ENCODE measurements at regions not wholly inside any gene's neighbourhood (a gene's known extent, or its start where the extent isn't known, plus 50 kb on each side); places are given as distances from the start of the nearest gene placed in this dataset.

DNA sequence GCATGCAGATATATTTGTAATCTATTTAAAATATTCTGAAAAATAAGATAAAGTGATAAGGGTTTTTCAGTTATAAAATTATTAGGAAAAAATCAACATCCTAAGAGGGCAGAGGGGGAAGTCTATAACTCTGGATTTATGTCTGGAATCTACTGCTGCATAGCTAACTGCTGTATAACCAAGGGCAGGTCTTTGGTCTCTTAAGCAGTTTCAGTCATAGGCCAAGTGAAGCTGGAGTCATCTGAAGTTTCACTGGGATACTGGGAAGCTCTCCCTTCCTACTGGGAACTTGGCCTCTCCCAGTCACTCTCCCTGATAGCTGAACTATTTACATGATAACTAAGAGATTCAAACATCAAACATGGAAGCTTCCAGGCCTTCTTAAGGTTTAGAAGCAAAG, 1409.9 kb upstream of the PCDH7 start:
- TF ChIP-seq, protein P1, sequence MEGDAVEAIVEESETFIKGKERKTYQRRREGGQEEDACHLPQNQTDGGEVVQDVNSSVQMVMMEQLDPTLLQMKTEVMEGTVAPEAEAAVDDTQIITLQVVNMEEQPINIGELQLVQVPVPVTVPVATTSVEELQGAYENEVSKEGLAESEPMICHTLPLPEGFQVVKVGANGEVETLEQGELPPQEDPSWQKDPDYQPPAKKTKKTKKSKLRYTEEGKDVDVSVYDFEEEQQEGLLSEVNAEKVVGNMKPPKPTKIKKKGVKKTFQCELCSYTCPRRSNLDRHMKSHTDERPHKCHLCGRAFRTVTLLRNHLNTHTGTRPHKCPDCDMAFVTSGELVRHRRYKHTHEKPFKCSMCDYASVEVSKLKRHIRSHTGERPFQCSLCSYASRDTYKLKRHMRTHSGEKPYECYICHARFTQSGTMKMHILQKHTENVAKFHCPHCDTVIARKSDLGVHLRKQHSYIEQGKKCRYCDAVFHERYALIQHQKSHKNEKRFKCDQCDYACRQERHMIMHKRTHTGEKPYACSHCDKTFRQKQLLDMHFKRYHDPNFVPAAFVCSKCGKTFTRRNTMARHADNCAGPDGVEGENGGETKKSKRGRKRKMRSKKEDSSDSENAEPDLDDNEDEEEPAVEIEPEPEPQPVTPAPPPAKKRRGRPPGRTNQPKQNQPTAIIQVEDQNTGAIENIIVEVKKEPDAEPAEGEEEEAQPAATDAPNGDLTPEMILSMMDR (IDR thresholded peaks at IDR 0.05), result no peak
- TF ChIP-seq POLR2A (IDR thresholded peaks at IDR 0.05), result no peak
- Histone ChIP-seq H3K9me3 (no peaks in the 10 kb centered on the region), H3K27ac (no peak overlapping the region), H3K36me3 (no peaks in the 10 kb centered on the region), H3K4me1 (no peaks in the 10 kb centered on the region), H3K27me3 (no peaks in the 10 kb centered on the region), H3K4me3 (no peak overlapping the region)
- ATAC-seq, result no peak
- intact Hi-C loops (cut with DNase I), result no loop called here
- no peak for DNase-seq

DNA sequence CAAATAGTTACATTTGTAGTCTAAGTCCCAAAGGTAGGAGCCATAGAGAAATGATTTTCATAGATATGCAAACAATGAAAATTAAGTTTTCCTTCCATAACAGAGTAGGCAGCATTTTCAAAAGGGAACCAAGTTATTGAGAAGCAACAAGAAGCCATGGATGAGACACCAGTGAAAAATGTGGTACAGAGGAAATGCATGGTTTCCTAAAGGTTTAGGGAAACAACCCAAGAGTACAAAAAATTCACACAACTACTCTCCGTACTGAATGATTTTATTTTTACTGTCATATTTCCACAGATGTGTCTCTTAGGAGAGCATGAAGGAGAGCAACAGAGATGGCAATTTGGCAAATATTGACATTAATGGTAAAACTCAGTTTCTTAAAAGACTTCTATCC, 1408.9 kb upstream of the PCDH7 start:
- DNase-seq (no peak), ATAC-seq (no peak)
- intact Hi-C loops (cut with DNase I), result no loop called here
- TF ChIP-seq POLR2A (IDR thresholded peaks at IDR 0.05), result no peak
- TF ChIP-seq, protein P1 (IDR thresholded peaks at IDR 0.05), result no peak
- Histone ChIP-seq H3K27ac (no peak overlapping the region), H3K4me1 (no peaks in the 10 kb centered on the region), H3K4me3 (no peak overlapping the region), H3K36me3 (no peaks in the 10 kb centered on the region), H3K27me3 (no peaks in the 10 kb centered on the region), H3K9me3 (no peaks in the 10 kb centered on the region)
- WGBS, 4 donors, result 43 to 63% (median 52%) methylated on average over 1 of the region's 1 CpG

DNA sequence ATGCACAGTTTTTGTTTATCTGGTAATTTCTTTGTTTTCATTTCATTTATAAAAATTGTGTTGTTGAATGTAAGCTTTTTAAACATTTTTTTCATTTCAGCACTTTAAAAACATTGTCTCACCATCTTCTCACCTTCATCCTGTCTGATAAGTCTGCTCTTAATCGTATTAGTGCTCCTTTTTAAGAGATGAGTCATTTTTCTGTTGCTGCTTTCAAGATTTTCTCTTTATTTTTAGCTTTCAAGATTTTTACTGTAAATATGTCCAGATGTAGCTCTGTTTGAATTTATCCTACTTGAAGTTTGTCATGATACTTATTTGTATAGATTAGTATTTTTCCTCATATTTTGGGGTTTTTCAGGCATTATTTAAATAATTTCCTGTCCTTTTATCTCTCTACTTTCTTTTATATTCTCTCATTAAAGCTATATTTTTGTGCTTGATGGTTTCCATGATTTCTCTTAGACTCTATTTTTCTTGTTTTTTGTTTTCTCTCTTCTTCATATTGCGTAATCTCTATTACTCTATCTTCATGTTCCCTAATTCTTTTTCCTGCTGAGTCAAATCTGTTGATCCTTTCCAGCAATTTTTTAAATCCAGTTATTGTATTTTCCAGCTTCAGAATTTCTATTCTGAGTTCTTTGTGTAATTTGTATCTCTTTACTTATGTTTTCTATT, 1400.4 kb upstream of the PCDH7 start:
- Histone ChIP-seq H3K27me3 (no peaks in the 10 kb centered on the region), H3K27ac (no peak overlapping the region), H3K4me3 (no peak overlapping the region), H3K4me1 (no peaks in the 10 kb centered on the region), H3K9me3 (peaks cover 0 to 9% (median 0%) of the 10 kb centered on the region in 12 donors), H3K36me3 (no peaks in the 10 kb centered on the region)
- WGBS, 4 donors, result 70 to 73% (median 71%) methylated on average over 2 of the region's 2 CpGs
- ATAC-seq (no peak), DNase-seq (no peak)
- no peak for TF ChIP-seq POLR2A (IDR thresholded peaks at IDR 0.05)
- TF ChIP-seq, protein P1 (IDR thresholded peaks at IDR 0.05), result no peak
- intact Hi-C loops (cut with DNase I), result no loop called here

DNA sequence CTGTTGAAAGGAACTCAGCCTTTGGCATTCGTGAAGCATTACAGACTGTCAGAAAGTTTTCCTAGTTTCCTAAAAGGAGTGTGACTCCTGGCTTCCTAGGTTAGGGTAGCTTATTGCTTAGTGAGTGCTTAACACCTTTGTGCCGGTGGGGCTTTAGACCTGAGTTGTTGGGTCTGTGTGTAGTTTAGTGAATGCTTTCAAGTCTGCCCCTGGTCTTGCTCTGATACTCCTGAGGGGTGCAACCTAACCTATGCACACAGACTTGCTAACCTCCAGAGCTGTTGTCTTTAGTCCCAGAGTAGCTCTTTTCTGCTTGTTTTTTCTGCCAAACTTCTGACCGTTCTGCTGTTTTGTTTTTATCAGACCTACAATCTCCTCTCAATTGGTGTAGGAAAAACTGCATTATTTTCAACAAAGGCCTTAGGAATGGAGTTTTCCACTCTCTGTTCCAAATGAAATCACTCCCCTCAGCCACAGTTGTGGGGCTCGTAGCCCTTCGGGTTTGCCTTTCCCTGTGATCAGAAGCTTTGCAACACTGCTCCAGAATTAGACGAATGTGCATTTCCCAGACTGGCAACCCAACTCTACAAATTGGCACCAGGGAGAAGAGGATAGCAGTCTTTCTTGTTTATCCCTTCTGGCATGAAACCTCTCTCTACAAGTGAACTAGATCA, 1399.1 kb upstream of the PCDH7 start:
- intact Hi-C loops (cut with DNase I), result no loop called here
- H3K4me3 ChIP-seq, result no peak overlapping the region
- peaks cover 0 to 9% (median 0%) of the 10 kb centered on the region in 12 donors for H3K9me3 ChIP-seq
- ATAC-seq, result no peak
- no peak for DNase-seq
- WGBS, 4 donors, result 61 to 69% (median 63%) methylated on average over 6 of the region's 6 CpGs
- no peak overlapping the region for H3K27ac ChIP-seq
- no peaks in the 10 kb centered on the region for H3K27me3 ChIP-seq
- H3K36me3 ChIP-seq, result no peaks in the 10 kb centered on the region
- TF ChIP-seq, protein P1 (IDR thresholded peaks at IDR 0.05), result no peak
- TF ChIP-seq POLR2A (IDR thresholded peaks at IDR 0.05), result no peak
- H3K4me1 ChIP-seq, result no peaks in the 10 kb centered on the region

All from heart left ventricle (tissue), 16 donors.